Psoas muscle (tissue), 7 donors: ENCODE measurements at regions not wholly inside any gene's neighbourhood (a gene's known extent, or its start where the extent isn't known, plus 50 kb on each side); places are given as distances from the start of the nearest gene placed in this dataset.

Source experiments
- ATAC-seq, 4 donors: fragments of 200-7000 bp; cut with Tn5 transposase; one replicate each; pipeline ENCODE4 v1.9.1; 2020; ENCODE audit warnings: moderate library complexity in 3 of 4, mild to moderate bottlenecking in 2 of 4
- DNase-seq, 2 donors: peaks; one replicate each; pipeline ENCODE4 v3.0.0-alpha.2; 2020
- H3K27ac ChIP-seq: fragments of 200-600 bp; one replicate; pipeline ENCODE4 v1.8.0; 2022
- H3K27me3 ChIP-seq, 3 donors: fragments of 200-600 bp in 1 of 3; one replicate each; pipeline versions ENCODE4 v1.6.1 to v1.8.0; 2013 to 2022; ENCODE audit warnings: low read length in 2 of 3, mild to moderate bottlenecking in 2 of 3, moderate library complexity in 1 of 3; ENCODE audit not compliant: insufficient read depth in 3 of 3
- H3K36me3 ChIP-seq, 2 donors: fragments of 200-600 bp in 1 of 2; one replicate each; pipeline versions ENCODE4 v1.6.1 to v1.8.0; 2013 to 2022; ENCODE audit warnings: low read depth in 1 of 2, mild to moderate bottlenecking in 1 of 2, moderate library complexity in 1 of 2; ENCODE audit not compliant: insufficient read depth in 1 of 2
- H3K4me1 ChIP-seq: fragments of 200-600 bp; one replicate; pipeline ENCODE4 v1.8.0; 2022
- H3K4me3 ChIP-seq: fragments of 200-600 bp; one replicate; pipeline ENCODE4 v1.8.0; 2022; ENCODE audit warnings: mild to moderate bottlenecking
- H3K9me3 ChIP-seq: fragments of 200-600 bp; one replicate; pipeline ENCODE4 v1.8.0; 2022
- CTCF ChIP-seq: fragments of 200-600 bp; IDR thresholded peaks from one replicate; pipeline ENCODE4 v1.8.0; 2022; ENCODE audit warnings: antibody characterized with exemption
- WGBS, 3 donors: extraction: QIAGEN DNeasy Blood & Tissue Kit; methylation state at CpG; one replicate each; pipeline versions ENCODE4 v1.1.6 to v1.1.7; 2013; 5-methylcytosine and 5-hydroxymethylcytosine counted together
- intact Hi-C, 2 donors: fragments of 100-400 bp; cut with DNase I; formaldehyde crosslinking; loops; one replicate each; pipeline versions ENCODE4 v1.11.0 to v1.14.2; 2022
- donor health status: healthy with polysubstance abuse.
- donor health status: DM: no; HTN: no; CAD: no; lungs with moderate emphysema.
- donor health status: Bipolar disorder and iron deficiency.
- donor health status: healthy.
- donor health status: DM: yes; HTN: yes; CAD: no.
- donor health status: DM: no; HTN: no; CAD: no.
- donor health status: DM: yes; HTN: yes; CAD: no.

- H3K27ac ChIP-seq: no peak overlapping the region
- H3K4me3 ChIP-seq: no peak overlapping the region
- ATAC-seq: no peak
- DNase-seq: peak in 1 of 2 donors; percentile 38
- no peaks in the 10 kb centered on the region for H3K4me1 ChIP-seq
- WGBS, 3 donors: 55 to 67% (median 56%) methylated on average over 14 of the region's 14 CpGs
- intact Hi-C loops: no loop called here
- H3K9me3 ChIP-seq: no peaks in the 10 kb centered on the region
- no peaks in the 10 kb centered on the region for H3K36me3 ChIP-seq
- peaks cover 0 to 4% (median 3%) of the 10 kb centered on the region in 3 donors for H3K27me3 ChIP-seq
- TF ChIP-seq CTCF: no peak
Measured at GRCh38 chr19:30092721-30093569, 150.9 kb downstream of the URI1 start.

- Histone ChIP-seq H3K27me3 (peaks cover 0 to 4% (median 0%) of the 10 kb centered on the region in 3 donors), H3K4me1 (no peaks in the 10 kb centered on the region), H3K9me3 (no peaks in the 10 kb centered on the region), H3K4me3 (no peak overlapping the region), H3K27ac (no peak overlapping the region), H3K36me3 (no peaks in the 10 kb centered on the region)
- DNase-seq: peak in 1 of 2 donors; percentile 26
- no peak for ATAC-seq
- TF ChIP-seq CTCF: no peak
- 74 to 89% (median 76%) methylated on average over 9 of the region's 9 CpGs for WGBS, 3 donors
- intact Hi-C loops: no loop called here
Measured at GRCh38 chr19:30093966-30094755, 152.1 kb downstream of the URI1 start.

GRCh38 chr19:30094756-30095140, 152.7 kb downstream of the URI1 start:
- Histone ChIP-seq H3K4me1 (no peaks in the 10 kb centered on the region), H3K36me3 (no peaks in the 10 kb centered on the region), H3K9me3 (no peaks in the 10 kb centered on the region), H3K27ac (no peak overlapping the region), H3K27me3 (peaks cover 0 to 4% (median 0%) of the 10 kb centered on the region in 3 donors), H3K4me3 (no peak overlapping the region)
- DNase-seq (peak in 1 of 2 donors; percentile 1), ATAC-seq (no peak)
- 81 to 91% (median 84%) methylated on average over 3 of the region's 3 CpGs for WGBS, 3 donors
- TF ChIP-seq CTCF: no peak
- intact Hi-C loops: no loop called here

GRCh38 chr19:30095171-30095570, 153.1 kb downstream of the URI1 start:
- Histone ChIP-seq H3K27me3 (peaks cover 0 to 4% (median 0%) of the 10 kb centered on the region in 3 donors), H3K27ac (no peak overlapping the region), H3K4me3 (no peak overlapping the region), H3K9me3 (no peaks in the 10 kb centered on the region), H3K36me3 (no peaks in the 10 kb centered on the region), H3K4me1 (no peaks in the 10 kb centered on the region)
- ATAC-seq: no peak
- WGBS, 3 donors: 77 to 89% (median 85%) methylated on average over 3 of the region's 3 CpGs
- TF ChIP-seq CTCF: no peak
- peak in 1 of 2 donors; percentile 27 for DNase-seq
- intact Hi-C loops: no loop called here
